ENCODE measurements at regions not wholly inside any gene's neighbourhood (a gene's known extent, or its start where the extent isn't known, plus 50 kb on each side); places are given as distances from the start of the nearest gene placed in this dataset.

GRCh38 chr3:168517249-168518071 lies 421.7 kb upstream of the GOLIM4 start:
- Histone ChIP-seq H3K27me3 (no peaks in the 10 kb centered on the region), H3K4me1 (replicated peaks in 1 of 2) (no peaks in the 10 kb centered on the region), H3K4me3 (no peak overlapping the region), H3K27ac (no peak overlapping the region), H3K9me3 (replicated peaks in 1 of 3) (no peaks in the 10 kb centered on the region), H3K36me3 (replicated peaks in 1 of 2) (no peaks in the 10 kb centered on the region)
- no peak for DNase-seq
- TF ChIP-seq POLR2A (IDR thresholded peaks at IDR 0.05) (no peak), CTCF (IDR thresholded peaks at IDR 0.05) (no peak)
- WGBS, 4 donors: 71 to 77% (median 74%) methylated on average over 14 of the region's 14 CpGs
- intact Hi-C loops (cut with DNase I): no loop called here

- Histone ChIP-seq H3K4me1 (replicated peaks in 1 of 2) (no peaks in the 10 kb centered on the region), H3K9me3 (replicated peaks in 1 of 3) (no peaks in the 10 kb centered on the region), H3K36me3 (replicated peaks in 1 of 2) (no peaks in the 10 kb centered on the region), H3K27ac (no peak overlapping the region), H3K27me3 (no peaks in the 10 kb centered on the region), H3K4me3 (no peak overlapping the region)
- no peak for TF ChIP-seq CTCF (IDR thresholded peaks at IDR 0.05)
- TF ChIP-seq POLR2A (IDR thresholded peaks at IDR 0.05): no peak
- DNase-seq: no peak
- intact Hi-C loops (cut with DNase I): no loop called here
Measured at GRCh38 chr3:168514252-168514651, 418.5 kb upstream of the GOLIM4 start.

GRCh38 chr3:168512802-168513201 lies 417.1 kb upstream of the GOLIM4 start:
- intact Hi-C loops (cut with DNase I): no loop called here
- no peak overlapping the region for H3K27ac ChIP-seq
- H3K36me3 ChIP-seq (replicated peaks in 1 of 2): no peaks in the 10 kb centered on the region
- DNase-seq: no peak
- TF ChIP-seq CTCF (IDR thresholded peaks at IDR 0.05): no peak
- no peak for TF ChIP-seq POLR2A (IDR thresholded peaks at IDR 0.05)
- no peaks in the 10 kb centered on the region for H3K4me1 ChIP-seq (replicated peaks in 1 of 2)
- no peaks in the 10 kb centered on the region for H3K27me3 ChIP-seq
- no peak overlapping the region for H3K4me3 ChIP-seq
- no peaks in the 10 kb centered on the region for H3K9me3 ChIP-seq (replicated peaks in 1 of 3)
- 64 to 88% (median 82%) methylated on average over 1 of the region's 1 CpG for WGBS, 4 donors

- Histone ChIP-seq H3K9me3 (replicated peaks in 1 of 3) (no peaks in the 10 kb centered on the region), H3K4me3 (no peak overlapping the region), H3K27me3 (no peaks in the 10 kb centered on the region), H3K27ac (no peak overlapping the region), H3K4me1 (replicated peaks in 1 of 2) (no peaks in the 10 kb centered on the region), H3K36me3 (replicated peaks in 1 of 2) (no peaks in the 10 kb centered on the region)
- WGBS, 4 donors: 53 to 58% (median 57%) methylated on average over 3 of the region's 3 CpGs
- intact Hi-C loops (cut with DNase I): no loop called here
- no peak for DNase-seq
- TF ChIP-seq CTCF (IDR thresholded peaks at IDR 0.05): peak in 2 of 6 experiments; percentile 11 to 38
- TF ChIP-seq POLR2A (IDR thresholded peaks at IDR 0.05): no peak
Measured at GRCh38 chr3:168511428-168512014, 415.8 kb upstream of the GOLIM4 start.

All from adrenal gland (tissue), 9 donors.